ENCODE measurements at regions not wholly inside any gene's neighbourhood (a gene's known extent, or its start where the extent isn't known, plus 50 kb on each side); places are given as distances from the start of the nearest gene placed in this dataset.
"Not testable (repeated sequence)": the region's sequence is repeated elsewhere in the genome, so short reads cannot be mapped to it uniquely, and the experiment has no call there.

DNA sequence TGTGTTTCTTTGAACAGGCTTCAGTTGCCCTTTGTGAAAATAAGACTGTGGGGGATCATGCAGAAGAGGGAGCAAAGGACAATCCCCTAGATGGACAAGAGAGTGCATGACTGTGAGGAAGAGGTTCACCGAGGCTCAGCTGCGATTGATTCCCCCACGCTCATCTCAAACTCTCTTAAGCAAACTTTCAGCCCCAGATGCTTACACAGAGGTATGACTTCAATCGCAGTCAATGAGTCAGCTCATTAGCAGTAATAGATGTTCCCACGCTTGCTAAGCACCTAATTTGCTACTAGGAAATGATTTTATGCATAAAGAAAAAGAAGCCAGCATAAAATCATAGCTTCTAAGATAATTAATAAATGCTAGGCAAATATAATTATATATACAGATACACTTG is 2256.1 kb upstream of the AGA start:
- intact Hi-C loops (cut with DNase I): no loop called here
- H3K4me3 ChIP-seq: no peak overlapping the region
- ATAC-seq: no peak
- DNase-seq: no peak
- no peaks in the 10 kb centered on the region for H3K4me1 ChIP-seq
- H3K9me3 ChIP-seq: no peaks in the 10 kb centered on the region
- no peak for TF ChIP-seq CTCF (IDR thresholded peaks at IDR 0.05)
- no peaks in the 10 kb centered on the region for H3K36me3 ChIP-seq
- no peak overlapping the region for H3K27ac ChIP-seq
- H3K27me3 ChIP-seq: no peaks in the 10 kb centered on the region

DNA sequence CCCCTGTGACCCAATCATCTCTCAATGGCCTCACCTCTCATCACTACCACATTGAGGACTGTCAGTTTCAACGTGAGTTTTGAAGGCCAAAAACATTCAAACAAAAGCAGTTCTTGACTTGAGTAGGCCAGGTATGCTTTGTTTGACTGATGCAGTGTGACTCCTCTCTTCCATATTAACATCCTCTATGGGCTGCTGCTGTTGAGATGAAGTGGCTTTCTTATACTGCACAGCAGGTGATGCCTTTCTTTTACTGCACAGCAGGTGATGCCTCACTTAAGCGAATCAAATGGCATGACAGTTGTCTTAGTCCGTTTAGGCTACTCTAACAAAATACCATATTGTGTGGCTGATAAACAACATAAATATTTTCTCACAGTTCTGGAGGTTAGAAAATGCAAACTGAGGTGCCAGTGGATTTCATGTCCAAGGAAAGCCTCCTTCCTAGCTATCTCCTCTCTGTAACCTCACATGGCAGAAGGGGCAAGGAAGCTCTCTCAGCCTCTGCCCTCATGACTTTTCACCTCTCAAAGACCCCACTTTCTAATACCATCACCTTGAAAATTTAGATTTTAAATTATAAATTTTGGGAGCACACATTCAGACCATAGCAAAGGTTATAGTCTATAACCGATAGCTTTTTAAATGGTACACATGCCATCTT is 2267.9 kb upstream of the AGA start:
- TF ChIP-seq CTCF (IDR thresholded peaks at IDR 0.05): no peak
- H3K4me3 ChIP-seq: no peak overlapping the region
- intact Hi-C loops (cut with DNase I): no loop called here
- no peak for ATAC-seq
- no peaks in the 10 kb centered on the region for H3K36me3 ChIP-seq
- no peaks in the 10 kb centered on the region for H3K9me3 ChIP-seq
- no peaks in the 10 kb centered on the region for H3K27me3 ChIP-seq
- no peaks in the 10 kb centered on the region for H3K4me1 ChIP-seq
- no peak for DNase-seq
- no peak overlapping the region for H3K27ac ChIP-seq

GRCh38 chr4:179719766-179720450 is 2277.7 kb upstream of the AGA start:
- H3K4me1 ChIP-seq: no peaks in the 10 kb centered on the region
- no peak for DNase-seq
- TF ChIP-seq CTCF (IDR thresholded peaks at IDR 0.05): no peak
- H3K4me3 ChIP-seq: no peak overlapping the region
- no peaks in the 10 kb centered on the region for H3K9me3 ChIP-seq
- no peaks in the 10 kb centered on the region for H3K36me3 ChIP-seq
- H3K27me3 ChIP-seq: no peaks in the 10 kb centered on the region
- ATAC-seq: no peak
- H3K27ac ChIP-seq: no peak overlapping the region
- intact Hi-C loops (cut with DNase I): no loop called here

- H3K4me3 ChIP-seq; DNase-seq; intact Hi-C loops (cut with DNase I); H3K36me3 ChIP-seq; H3K4me1 ChIP-seq; H3K9me3 ChIP-seq; H3K27me3 ChIP-seq; ATAC-seq; H3K27ac ChIP-seq: not testable (repeated sequence)
Measured at GRCh38 chr4:179726491-179726890, 2284.3 kb upstream of the AGA start.

DNA sequence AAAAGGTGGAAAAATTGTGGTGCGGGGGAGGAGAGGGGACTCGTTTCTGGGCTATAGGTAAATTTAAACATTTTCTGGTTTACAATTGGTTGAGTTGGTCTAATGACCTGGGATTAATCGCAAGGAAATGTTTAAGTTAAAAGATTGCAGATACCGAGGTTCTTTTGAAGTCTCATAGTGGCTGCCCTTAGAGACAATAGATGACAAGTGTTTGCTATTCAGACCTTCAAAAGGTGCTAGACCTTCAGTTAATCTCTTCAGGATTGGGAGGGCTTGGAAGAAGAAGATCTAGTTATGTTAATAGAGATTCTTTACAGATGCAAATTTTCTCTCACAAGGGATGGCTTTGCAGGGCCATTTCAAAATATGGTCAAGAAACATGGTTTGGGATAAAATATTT is 2286.1 kb upstream of the AGA start:
- no peaks in the 10 kb centered on the region for H3K36me3 ChIP-seq
- H3K9me3 ChIP-seq: no peaks in the 10 kb centered on the region
- no peaks in the 10 kb centered on the region for H3K4me1 ChIP-seq
- TF ChIP-seq CTCF (IDR thresholded peaks at IDR 0.05): no peak
- no peak for ATAC-seq
- no peak overlapping the region for H3K27ac ChIP-seq
- intact Hi-C loops (cut with DNase I): no loop called here
- H3K4me3 ChIP-seq: no peak overlapping the region
- H3K27me3 ChIP-seq: no peaks in the 10 kb centered on the region
- DNase-seq: no peak

DNA sequence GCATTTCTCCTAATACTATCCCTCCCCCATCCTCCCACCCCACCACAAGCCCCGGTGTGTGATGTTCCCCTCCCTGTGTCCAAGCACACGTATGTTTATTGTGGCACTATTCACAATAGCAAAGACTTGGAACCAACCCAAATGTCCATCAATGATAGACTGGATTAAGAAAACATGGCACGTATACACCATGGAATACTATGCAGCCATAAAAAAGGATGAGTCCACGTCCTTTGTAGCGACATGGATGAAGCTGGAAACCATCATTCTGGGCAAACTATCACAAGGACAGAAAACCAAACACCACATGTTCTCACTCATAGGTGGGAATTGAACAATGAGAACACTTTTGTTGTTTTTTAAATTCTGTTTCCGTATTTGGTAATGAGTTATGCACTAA is 2294.6 kb upstream of the AGA start:
- DNase-seq; intact Hi-C loops (cut with DNase I); H3K27me3 ChIP-seq; ATAC-seq; H3K9me3 ChIP-seq; H3K4me1 ChIP-seq; H3K4me3 ChIP-seq; H3K27ac ChIP-seq; H3K36me3 ChIP-seq: not testable (repeated sequence)
